ENCODE measurements at regions not wholly inside any gene's neighbourhood (a gene's known extent, or its start where the extent isn't known, plus 50 kb on each side); places are given as distances from the start of the nearest gene placed in this dataset.

DNA sequence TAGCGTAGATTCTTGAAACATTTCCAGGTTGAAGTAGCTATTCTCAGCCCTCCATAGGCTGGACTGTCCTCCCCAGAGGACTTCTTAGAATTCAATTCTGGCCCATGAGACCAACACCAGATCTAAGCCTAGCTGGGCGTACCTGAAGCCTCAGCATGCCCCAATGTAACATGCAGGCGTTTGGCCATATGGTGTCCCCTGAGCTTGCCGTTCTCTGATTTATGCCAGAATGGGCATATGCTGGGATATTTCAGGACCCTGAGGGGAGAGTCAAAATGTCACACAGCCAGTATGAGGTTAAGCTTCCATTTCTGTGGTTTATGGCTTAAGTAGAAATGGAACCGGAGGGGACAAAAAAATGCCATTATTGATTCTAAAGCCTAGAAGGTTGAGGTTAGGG is 317.7 kb upstream of the OBI1 start:
- CTCF ChIA-PET (ENCODE audit: low intra/inter-chr PET ratio, low total read pairs): no interaction called here
- no peaks in the 10 kb centered on the region for H3K4me1 ChIP-seq (ENCODE audit: insufficient read depth, low read length)
- no peaks in the 10 kb centered on the region for H4K20me1 ChIP-seq (ENCODE audit: insufficient read depth, low read length)
- intact Hi-C loops (cut with micrococcal nuclease; ENCODE audit: unreplicated experiment) (loop anchor here (10.0 kb wide), 2 partner anchors 172 to 412 kb away; no protein-coding TSS in a partner anchor), in situ Hi-C loops (cut with HindIII; ENCODE audit: extremely low pct_ligation_motif_present, low pct_unique_long_range_greater_than_20kb) (loop anchor here (5.0 kb wide), 2 partner anchors 739 to 834 kb away; no protein-coding TSS in a partner anchor)
- H3K4me2 ChIP-seq (ENCODE audit: low read depth, low read length): no peak overlapping the region
- no TSS peak for BruUV-seq (replicated peaks)
- no peaks in the 10 kb centered on the region for H3K27me3 ChIP-seq (ENCODE audit: control insufficient read depth in 1 of 2, insufficient read depth in 2 of 2, low read length in 2 of 2)
- no peak for ATAC-seq
- no peak overlapping the region for H3K27ac ChIP-seq (ENCODE audit: extremely low read length, insufficient read depth, low read length)
- FAIRE-seq: no peak
- no peaks in the 10 kb centered on the region for H3K79me2 ChIP-seq (ENCODE audit: insufficient read depth, low read length)
- WGBS (ENCODE audit: low lambda C conversion rate): 27% methylated on average over 5 of the region's 5 CpGs
- H3K9me3 ChIP-seq (ENCODE audit: low read length): no peaks in the 10 kb centered on the region
- no peak overlapping the region for H3K9ac ChIP-seq (ENCODE audit: insufficient read depth, low read depth, low read length)
- no peak overlapping the region for H3K4me3 ChIP-seq (replicated peaks in 1 of 3; ENCODE audit: insufficient read depth in 1 of 3, low read depth in 2 of 3, low read length in 3 of 3)
- no peak overlapping the region for H2AFZ ChIP-seq (ENCODE audit: low read length)
- POLR2A ChIA-PET: no interaction called here
- DNase-seq (ENCODE audit: low spot score): no peak
- H3K36me3 ChIP-seq (replicated peaks in 1 of 2; ENCODE audit: control insufficient read depth in 1 of 2, insufficient read depth in 2 of 2, low read length in 2 of 2): no peaks in the 10 kb centered on the region
- TF ChIP-seq ZZZ3 (CRISPR knock-in tag; IDR thresholded peaks at IDR 0.05; ENCODE audit: borderline replicate concordance) (no peak), SRSF1 (optimal IDR thresholded peaks at IDR 0.05; ENCODE audit: low read depth, low read length) (no peak), KLF12 (CRISPR knock-in tag; IDR thresholded peaks at IDR 0.05; ENCODE audit: borderline replicate concordance) (no peak), RCOR2 (CRISPR knock-in tag; IDR thresholded peaks at IDR 0.05) (no peak), HNF4A (CRISPR knock-in tag; IDR thresholded peaks at IDR 0.05) (no peak), ZSCAN20 (CRISPR knock-in tag; IDR thresholded peaks at IDR 0.05; ENCODE audit: borderline replicate concordance) (no peak), ARHGAP35 (CRISPR knock-in tag; IDR thresholded peaks at IDR 0.05; ENCODE audit: borderline replicate concordance) (no peak), TP53 (CRISPR knock-in tag; conservative IDR thresholded peaks at IDR 0.05) (no peak)
- TF ChIP-seq, protein P1, sequence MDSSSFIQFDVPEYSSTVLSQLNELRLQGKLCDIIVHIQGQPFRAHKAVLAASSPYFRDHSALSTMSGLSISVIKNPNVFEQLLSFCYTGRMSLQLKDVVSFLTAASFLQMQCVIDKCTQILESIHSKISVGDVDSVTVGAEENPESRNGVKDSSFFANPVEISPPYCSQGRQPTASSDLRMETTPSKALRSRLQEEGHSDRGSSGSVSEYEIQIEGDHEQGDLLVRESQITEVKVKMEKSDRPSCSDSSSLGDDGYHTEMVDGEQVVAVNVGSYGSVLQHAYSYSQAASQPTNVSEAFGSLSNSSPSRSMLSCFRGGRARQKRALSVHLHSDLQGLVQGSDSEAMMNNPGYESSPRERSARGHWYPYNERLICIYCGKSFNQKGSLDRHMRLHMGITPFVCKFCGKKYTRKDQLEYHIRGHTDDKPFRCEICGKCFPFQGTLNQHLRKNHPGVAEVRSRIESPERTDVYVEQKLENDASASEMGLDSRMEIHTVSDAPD (CRISPR knock-in tag; IDR thresholded peaks at IDR 0.05): no peak
- TF ChIP-seq, protein P2, sequence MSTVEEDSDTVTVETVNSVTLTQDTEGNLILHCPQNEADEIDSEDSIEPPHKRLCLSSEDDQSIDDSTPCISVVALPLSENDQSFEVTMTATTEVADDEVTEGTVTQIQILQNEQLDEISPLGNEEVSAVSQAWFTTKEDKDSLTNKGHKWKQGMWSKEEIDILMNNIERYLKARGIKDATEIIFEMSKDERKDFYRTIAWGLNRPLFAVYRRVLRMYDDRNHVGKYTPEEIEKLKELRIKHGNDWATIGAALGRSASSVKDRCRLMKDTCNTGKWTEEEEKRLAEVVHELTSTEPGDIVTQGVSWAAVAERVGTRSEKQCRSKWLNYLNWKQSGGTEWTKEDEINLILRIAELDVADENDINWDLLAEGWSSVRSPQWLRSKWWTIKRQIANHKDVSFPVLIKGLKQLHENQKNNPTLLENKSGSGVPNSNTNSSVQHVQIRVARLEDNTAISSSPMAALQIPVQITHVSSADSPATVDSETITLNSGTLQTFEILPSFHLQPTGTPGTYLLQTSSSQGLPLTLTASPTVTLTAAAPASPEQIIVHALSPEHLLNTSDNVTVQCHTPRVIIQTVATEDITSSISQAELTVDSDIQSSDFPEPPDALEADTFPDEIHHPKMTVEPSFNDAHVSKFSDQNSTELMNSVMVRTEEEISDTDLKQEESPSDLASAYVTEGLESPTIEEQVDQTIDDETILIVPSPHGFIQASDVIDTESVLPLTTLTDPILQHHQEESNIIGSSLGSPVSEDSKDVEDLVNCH (CRISPR knock-in tag; IDR thresholded peaks at IDR 0.05): no peak
- TF ChIP-seq, protein P3, sequence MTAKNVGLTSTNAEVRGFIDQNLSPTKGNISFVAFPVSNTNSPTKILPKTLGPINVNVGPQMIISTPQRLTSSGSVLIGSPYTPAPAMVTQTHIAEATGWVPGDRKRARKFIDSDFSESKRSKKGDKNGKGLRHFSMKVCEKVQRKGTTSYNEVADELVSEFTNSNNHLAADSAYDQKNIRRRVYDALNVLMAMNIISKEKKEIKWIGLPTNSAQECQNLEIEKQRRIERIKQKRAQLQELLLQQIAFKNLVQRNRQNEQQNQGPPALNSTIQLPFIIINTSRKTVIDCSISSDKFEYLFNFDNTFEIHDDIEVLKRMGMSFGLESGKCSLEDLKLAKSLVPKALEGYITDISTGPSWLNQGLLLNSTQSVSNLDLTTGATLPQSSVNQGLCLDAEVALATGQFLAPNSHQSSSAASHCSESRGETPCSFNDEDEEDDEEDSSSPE (CRISPR knock-in tag; IDR thresholded peaks at IDR 0.05): no peak
- TF ChIP-seq, protein P4, sequence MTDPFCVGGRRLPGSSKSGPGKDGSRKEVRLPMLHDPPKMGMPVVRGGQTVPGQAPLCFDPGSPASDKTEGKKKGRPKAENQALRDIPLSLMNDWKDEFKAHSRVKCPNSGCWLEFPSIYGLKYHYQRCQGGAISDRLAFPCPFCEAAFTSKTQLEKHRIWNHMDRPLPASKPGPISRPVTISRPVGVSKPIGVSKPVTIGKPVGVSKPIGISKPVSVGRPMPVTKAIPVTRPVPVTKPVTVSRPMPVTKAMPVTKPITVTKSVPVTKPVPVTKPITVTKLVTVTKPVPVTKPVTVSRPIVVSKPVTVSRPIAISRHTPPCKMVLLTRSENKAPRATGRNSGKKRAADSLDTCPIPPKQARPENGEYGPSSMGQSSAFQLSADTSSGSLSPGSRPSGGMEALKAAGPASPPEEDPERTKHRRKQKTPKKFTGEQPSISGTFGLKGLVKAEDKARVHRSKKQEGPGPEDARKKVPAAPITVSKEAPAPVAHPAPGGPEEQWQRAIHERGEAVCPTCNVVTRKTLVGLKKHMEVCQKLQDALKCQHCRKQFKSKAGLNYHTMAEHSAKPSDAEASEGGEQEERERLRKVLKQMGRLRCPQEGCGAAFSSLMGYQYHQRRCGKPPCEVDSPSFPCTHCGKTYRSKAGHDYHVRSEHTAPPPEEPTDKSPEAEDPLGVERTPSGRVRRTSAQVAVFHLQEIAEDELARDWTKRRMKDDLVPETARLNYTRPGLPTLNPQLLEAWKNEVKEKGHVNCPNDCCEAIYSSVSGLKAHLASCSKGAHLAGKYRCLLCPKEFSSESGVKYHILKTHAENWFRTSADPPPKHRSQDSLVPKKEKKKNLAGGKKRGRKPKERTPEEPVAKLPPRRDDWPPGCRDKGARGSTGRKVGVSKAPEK (CRISPR knock-in tag; IDR thresholded peaks at IDR 0.05; ENCODE audit: borderline replicate concordance): no peak
- TF ChIP-seq, protein P5, sequence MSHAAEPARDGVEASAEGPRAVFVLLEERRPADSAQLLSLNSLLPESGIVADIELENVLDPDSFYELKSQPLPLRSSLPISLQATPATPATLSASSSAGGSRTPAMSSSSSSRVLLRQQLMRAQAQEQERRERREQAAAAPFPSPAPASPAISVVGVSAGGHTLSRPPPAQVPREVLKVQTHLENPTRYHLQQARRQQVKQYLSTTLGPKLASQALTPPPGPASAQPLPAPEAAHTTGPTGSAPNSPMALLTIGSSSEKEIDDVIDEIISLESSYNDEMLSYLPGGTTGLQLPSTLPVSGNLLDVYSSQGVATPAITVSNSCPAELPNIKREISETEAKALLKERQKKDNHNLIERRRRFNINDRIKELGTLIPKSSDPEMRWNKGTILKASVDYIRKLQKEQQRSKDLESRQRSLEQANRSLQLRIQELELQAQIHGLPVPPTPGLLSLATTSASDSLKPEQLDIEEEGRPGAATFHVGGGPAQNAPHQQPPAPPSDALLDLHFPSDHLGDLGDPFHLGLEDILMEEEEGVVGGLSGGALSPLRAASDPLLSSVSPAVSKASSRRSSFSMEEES (CRISPR knock-in tag; IDR thresholded peaks at IDR 0.05): no peak
- TF ChIP-seq, protein P6, sequence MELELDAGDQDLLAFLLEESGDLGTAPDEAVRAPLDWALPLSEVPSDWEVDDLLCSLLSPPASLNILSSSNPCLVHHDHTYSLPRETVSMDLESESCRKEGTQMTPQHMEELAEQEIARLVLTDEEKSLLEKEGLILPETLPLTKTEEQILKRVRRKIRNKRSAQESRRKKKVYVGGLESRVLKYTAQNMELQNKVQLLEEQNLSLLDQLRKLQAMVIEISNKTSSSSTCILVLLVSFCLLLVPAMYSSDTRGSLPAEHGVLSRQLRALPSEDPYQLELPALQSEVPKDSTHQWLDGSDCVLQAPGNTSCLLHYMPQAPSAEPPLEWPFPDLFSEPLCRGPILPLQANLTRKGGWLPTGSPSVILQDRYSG (CRISPR knock-in tag; IDR thresholded peaks at IDR 0.05): no peak
